T-helper 2 cell (primary cell): ENCODE measurements at regions not wholly inside any gene's neighbourhood (a gene's known extent, or its start where the extent isn't known, plus 50 kb on each side); places are given as distances from the start of the nearest gene placed in this dataset.
A peak's percentile ranks its signal among the peaks of the same experiment; 100 is the strongest.
"Not testable (repeated sequence)": the region's sequence is repeated elsewhere in the genome, so short reads cannot be mapped to it uniquely, and the experiment has no call there.

Source experiments
- DNase-seq, 5 experiments: peaks; one replicate each; pipeline versions ENCODE4 v3.0.0 to v3.0.0-alpha.2; 2012 to 2022

DNA sequence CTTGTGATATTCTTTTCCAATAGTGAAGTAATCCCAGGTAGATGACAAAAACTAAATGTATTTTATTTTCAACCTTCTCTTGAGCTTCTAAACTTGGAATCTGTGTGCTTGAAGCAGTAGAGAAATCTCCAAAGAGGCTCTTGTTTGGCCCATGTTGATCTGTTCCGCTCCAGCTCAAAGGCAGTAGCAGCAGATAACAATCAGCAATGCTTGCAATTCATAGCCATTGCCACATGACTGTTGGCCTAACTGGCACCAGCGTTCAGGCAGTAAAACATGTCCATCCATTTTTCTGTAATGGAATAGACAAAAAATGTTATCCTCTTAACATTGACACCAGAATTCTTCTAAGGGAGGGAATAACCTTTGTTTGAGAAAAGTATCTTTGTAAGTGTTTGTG is 270.7 kb upstream of the MSX2 start:
- peak in 1 of 5 experiments; percentile 68 for DNase-seq

DNA sequence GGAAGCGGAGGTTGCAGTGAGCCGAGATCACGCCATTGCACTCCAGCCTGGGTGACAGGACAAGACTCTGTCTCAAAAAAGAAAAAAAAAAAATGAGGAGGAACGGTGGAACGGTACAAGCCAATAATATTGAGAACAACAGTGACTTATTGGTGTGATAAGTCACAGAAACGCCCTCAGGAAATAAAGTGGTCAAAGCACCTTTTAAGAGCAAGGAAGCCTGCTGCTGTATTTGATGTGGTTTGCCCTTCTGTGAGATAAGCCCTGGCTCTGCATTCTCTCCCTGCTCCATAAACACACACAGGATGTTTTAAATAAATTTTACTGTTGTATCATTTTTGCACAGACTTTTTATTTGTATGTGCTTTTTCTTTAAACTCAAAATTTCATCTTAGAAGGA is 269.9 kb upstream of the MSX2 start:
- peak in 3 of 5 experiments; percentile 10 to 91 (median 47) for DNase-seq

DNA sequence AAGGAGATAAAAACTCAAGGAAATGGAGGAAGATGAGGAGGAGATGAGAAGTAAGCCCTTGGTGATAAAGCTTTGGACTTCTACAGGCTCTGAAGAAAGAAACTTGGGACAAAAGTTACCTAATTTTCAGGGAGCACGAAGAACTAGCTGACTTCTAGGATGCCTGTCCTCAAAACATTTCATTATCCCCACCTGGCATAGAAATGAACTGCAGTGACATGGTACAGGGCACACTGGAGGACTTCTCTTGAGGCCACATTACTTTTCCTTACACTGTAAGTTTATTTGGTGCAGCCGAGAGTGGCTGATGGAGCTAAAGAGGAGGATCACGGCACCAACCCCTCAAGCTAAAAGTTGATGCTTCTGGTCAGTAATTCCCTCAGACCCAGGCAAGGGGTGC is 269.5 kb upstream of the MSX2 start:
- no peak for DNase-seq

- no peak for DNase-seq
These were observed 269.1 kb upstream of the MSX2 start for GRCh38 chr5:174455301-174455700.

DNA sequence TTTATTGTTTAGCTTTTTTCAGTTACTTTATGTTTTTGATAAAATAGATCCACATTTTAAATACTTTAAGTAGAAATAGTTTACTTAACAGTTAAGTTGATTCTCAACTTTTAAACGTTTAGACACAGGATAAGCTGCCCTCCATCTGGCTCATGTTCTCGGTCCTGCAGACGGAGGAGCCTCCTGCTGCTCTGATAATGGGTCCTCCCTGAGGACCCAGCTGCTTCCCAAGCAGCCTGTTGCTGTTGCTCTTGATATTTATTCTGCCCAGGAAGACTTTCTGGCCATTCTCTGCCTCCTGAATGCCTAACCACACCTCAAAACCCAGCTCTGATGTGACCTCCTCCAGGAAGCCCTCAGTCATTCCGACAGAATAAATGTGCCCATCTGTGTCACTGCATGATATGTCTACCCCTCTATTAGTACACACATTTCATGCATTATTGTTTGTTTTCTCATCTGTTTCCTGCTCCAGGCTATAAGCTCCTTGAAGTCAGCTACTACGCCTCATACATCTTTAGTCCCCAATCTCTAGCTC is 267.2 kb upstream of the MSX2 start:
- no peak for DNase-seq

DNA sequence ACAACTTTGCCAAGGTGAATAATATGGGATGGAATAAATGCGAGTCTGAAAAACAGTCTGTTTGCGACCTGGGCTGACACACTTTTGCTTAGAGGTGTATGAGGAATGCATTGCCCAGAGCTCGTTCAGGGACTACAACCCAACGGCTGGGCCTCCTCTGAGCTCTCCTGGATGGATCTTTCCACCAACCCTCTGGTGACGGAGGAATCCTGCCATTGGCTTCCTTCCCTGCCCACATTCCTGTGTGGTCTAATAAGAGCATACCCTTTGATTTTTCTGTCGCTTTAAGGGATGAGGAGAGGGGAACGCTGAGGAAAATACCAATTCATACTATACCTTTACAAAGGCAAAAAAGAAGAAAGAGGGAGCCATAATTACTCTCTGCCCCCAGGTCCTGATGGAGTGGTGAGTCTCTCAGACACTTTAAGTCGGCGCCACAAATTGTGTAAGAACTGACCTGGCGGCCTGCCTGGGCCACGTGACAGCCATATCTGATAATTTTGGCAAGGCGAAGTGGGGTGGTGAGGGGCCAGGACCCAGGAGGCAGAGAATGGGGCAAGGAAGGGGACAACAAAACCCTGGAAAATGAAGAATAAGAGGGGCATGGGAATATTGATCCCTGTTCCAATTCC is 265.2 kb upstream of the MSX2 start:
- no peak for DNase-seq

GRCh38 chr5:174459832-174460448 is 264.4 kb upstream of the MSX2 start:
- DNase-seq = peak in 1 of 5 experiments; percentile 51

DNA sequence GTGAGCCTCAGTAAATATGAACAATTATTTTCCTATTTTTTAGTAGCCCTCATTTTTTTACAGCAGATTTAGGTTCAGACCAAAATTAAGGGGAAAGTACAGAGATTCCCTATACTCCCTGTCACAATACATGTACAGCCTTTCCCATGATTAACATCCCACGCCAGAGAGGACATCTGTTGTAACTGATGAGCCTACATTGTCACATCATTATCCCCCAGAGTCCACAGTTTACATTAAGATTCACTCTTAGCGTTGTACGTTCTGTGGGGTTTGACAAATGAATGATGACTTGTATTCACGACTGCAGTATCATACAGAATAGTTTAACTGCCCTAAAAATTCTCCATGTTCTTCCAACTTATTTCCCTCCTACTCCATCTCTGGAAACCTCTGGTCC is 262.3 kb upstream of the MSX2 start:
- DNase-seq = no peak

- DNase-seq = no peak
These were observed 259.7 kb upstream of the MSX2 start for GRCh38 chr5:174464504-174465165.

GRCh38 chr5:174471528-174471927 is 252.9 kb upstream of the MSX2 start:
- DNase-seq = not testable (repeated sequence)

GRCh38 chr5:174472956-174473355 is 251.4 kb upstream of the MSX2 start:
- DNase-seq = no peak

- not testable (repeated sequence) for DNase-seq
These were observed 248.4 kb upstream of the MSX2 start for GRCh38 chr5:174476001-174476400.

- no peak for DNase-seq
These were observed 245.1 kb upstream of the MSX2 start for GRCh38 chr5:174479325-174479724.

- no peak for DNase-seq
These were observed 242.6 kb upstream of the MSX2 start for GRCh38 chr5:174481737-174482136.

GRCh38 chr5:174482607-174483024 is 241.8 kb upstream of the MSX2 start:
- DNase-seq = no peak

DNA sequence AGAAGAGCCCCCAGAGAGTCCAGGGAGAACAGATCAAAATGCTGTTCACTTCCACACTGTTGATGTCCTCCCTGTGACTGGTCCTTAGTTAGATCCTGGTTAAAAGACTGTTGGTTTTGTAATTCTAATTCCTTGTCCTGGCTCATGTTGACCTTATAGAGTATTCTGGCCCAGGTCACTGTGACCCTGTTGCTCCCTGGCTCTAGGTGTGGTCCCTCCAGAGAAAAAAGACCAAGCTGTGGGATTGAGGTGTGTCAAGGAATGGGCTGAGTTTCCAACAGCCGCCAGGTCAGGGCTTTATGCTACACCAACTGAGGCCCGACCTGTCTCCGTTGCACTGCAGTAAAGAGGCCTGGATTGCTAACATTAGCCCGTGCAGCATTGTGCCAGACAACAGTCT is 241.0 kb upstream of the MSX2 start:
- DNase-seq = no peak

- no peak for DNase-seq
These were observed 235.2 kb upstream of the MSX2 start for GRCh38 chr5:174489215-174489614.

DNA sequence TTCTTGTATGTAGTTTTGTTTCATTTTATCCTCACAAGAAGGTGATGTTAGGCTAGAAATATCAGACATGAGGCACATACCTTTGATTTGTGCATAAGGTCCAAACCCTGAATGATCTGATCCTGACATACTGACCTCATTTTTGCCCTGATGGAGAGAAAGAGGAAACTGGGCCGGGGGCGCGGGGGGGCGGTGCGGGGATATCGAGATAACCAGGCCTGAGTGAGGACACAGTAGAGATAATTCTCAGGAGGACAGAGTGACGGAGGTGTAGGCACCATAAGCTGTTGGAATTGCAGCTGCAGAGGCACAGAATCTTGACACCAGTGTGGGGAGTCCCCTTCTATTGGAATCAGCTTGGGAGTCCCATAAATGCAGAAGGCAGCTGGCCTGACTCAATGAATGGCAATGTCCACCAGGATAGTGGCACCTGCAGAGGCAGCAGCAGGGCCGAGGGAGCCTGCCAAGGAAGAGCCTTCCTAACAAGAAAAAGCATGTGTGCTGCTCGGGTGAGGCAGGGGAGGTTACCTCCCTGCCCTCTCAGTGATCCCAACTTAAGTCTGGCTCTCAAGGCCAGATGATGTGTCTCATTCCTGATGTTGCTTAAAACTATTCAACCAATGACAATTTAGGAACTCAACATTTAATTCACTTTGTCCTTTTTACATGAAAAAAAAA is 234.3 kb upstream of the MSX2 start:
- DNase-seq = no peak

- DNase-seq = no peak
These were observed 233.7 kb upstream of the MSX2 start for GRCh38 chr5:174490728-174491127.

DNA sequence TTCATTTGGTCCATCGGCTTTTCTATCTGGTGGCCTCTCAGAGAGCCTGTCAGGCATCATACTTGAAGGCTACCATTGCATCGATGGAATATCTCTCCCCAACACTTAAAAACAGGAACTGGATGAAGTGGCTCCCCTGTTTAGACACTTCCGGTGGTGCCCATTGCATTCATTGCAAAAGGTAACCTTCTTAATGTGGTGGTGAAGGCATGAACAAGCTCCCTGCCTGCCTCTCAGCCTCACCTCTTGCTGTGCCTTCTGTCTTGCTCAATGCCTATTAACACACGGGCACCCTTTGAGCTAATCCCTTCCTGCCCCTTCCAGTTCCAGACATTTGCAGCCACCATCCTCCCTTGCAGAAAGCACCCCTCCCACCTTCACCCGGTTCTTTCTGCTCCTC is 233.1 kb upstream of the MSX2 start:
- DNase-seq = no peak

- no peak for DNase-seq
These were observed 232.5 kb upstream of the MSX2 start for GRCh38 chr5:174491761-174492350.

- DNase-seq = no peak
These were observed 230.9 kb upstream of the MSX2 start for GRCh38 chr5:174493530-174493929.

DNA sequence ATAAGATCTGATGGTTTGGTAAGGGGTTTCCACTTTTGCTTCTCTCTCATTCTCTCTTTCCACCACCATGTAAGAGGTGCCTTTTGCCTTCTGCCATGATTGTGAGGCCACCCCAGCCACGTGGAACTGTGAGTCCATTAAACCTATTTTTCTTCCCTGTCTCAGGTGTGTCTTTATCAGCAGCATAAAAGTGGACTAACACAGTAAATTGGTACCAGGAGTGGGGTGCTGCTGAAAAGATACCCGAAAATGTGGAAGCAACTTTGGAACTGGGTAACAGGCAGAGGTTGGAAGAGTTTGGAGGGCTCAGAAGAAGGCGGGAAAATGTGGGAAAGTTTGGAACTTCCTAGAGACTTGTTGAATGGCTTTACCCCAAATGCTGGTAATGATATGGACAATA is 226.4 kb upstream of the MSX2 start:
- DNase-seq = not testable (repeated sequence)
